HUDEP-2 (cell line): ENCODE measurements at regions not wholly inside any gene's neighbourhood (a gene's known extent, or its start where the extent isn't known, plus 50 kb on each side); places are given as distances from the start of the nearest gene placed in this dataset.

Experiments used
- DNase-seq, 76 experiments: peaks; one replicate each; lab custom pipeline; 2025; ENCODE audit not compliant: unreplicated experiment in 76 of 76; lab: John Stamatoyannopoulos, UW

GRCh38 chr2:133806564-133806963, 238.3 kb upstream of the NCKAP5 start:
- DNase-seq: no peak

- no peak for DNase-seq
Measured at GRCh38 chr2:133809485-133809884, 241.2 kb upstream of the NCKAP5 start.

GRCh38 chr2:133810559-133810958, 242.3 kb upstream of the NCKAP5 start:
- no peak for DNase-seq

GRCh38 chr2:133811409-133812125, 243.3 kb upstream of the NCKAP5 start:
- DNase-seq: no peak

GRCh38 chr2:133812826-133813617, 244.8 kb upstream of the NCKAP5 start:
- no peak for DNase-seq

GRCh38 chr2:133814890-133815289, 246.6 kb upstream of the NCKAP5 start:
- no peak for DNase-seq

GRCh38 chr2:133816037-133816436, 247.8 kb upstream of the NCKAP5 start:
- no peak for DNase-seq

GRCh38 chr2:133817680-133818566, 249.7 kb upstream of the NCKAP5 start:
- DNase-seq: no peak

- no peak for DNase-seq
Measured at GRCh38 chr2:133818661-133819060, 250.4 kb upstream of the NCKAP5 start.

- no peak for DNase-seq
Measured at GRCh38 chr2:133819906-133820305, 251.6 kb upstream of the NCKAP5 start.

- no peak for DNase-seq
Measured at GRCh38 chr2:133821107-133821760, 253.0 kb upstream of the NCKAP5 start.

- no peak for DNase-seq
Measured at GRCh38 chr2:133822517-133823225, 254.4 kb upstream of the NCKAP5 start.

- DNase-seq: no peak
Measured at GRCh38 chr2:133823226-133823550, 254.9 kb upstream of the NCKAP5 start.

GRCh38 chr2:133824869-133825268, 256.6 kb upstream of the NCKAP5 start:
- DNase-seq: no peak

- DNase-seq: no peak
Measured at GRCh38 chr2:133825778-133826177, 257.5 kb upstream of the NCKAP5 start.

GRCh38 chr2:133828913-133829312, 260.6 kb upstream of the NCKAP5 start:
- DNase-seq: no peak

- no peak for DNase-seq
Measured at GRCh38 chr2:133829450-133830020, 261.3 kb upstream of the NCKAP5 start.

GRCh38 chr2:133833746-133834145, 265.5 kb upstream of the NCKAP5 start:
- DNase-seq: no peak

- DNase-seq: no peak
Measured at GRCh38 chr2:133835821-133836619, 267.8 kb upstream of the NCKAP5 start.
